Stimulated activated CD8-positive, alpha-beta memory T cell treated with anti-CD3 and anti-CD28 coated beads, Interleukin-12 subunit alpha, Interleukin-12 subunit beta, amount 100 ng/mL, for 24 hours (primary cell): ENCODE measurements at regions not wholly inside any gene's neighbourhood (a gene's known extent, or its start where the extent isn't known, plus 50 kb on each side); places are given as distances from the start of the nearest gene placed in this dataset.

Experiments used
- DNase-seq: peaks from one replicate; pipeline ENCODE4 v3.0.0-alpha.2; 2020; ENCODE audit errors: extremely low read depth

GRCh38 chr2:5060956-5061355, 631.2 kb upstream of the SOX11 start:
- DNase-seq: no peak

GRCh38 chr2:5064687-5065086, 627.5 kb upstream of the SOX11 start:
- DNase-seq: no peak

- no peak for DNase-seq
Observed at GRCh38 chr2:5067816-5068215, 624.4 kb upstream of the SOX11 start.

- DNase-seq: no peak
Observed at GRCh38 chr2:5070257-5070656, 621.9 kb upstream of the SOX11 start.

GRCh38 chr2:5074733-5075132, 617.5 kb upstream of the SOX11 start:
- no peak for DNase-seq

GRCh38 chr2:5076599-5076998, 615.6 kb upstream of the SOX11 start:
- no peak for DNase-seq

- no peak for DNase-seq
Observed at GRCh38 chr2:5077479-5078089, 614.6 kb upstream of the SOX11 start.

- no peak for DNase-seq
Observed at GRCh38 chr2:5083402-5083801, 608.8 kb upstream of the SOX11 start.

- DNase-seq: no peak
Observed at GRCh38 chr2:5089409-5089808, 602.8 kb upstream of the SOX11 start.

- DNase-seq: no peak
Observed at GRCh38 chr2:5093056-5093455, 599.1 kb upstream of the SOX11 start.

- no peak for DNase-seq
Observed at GRCh38 chr2:5093518-5093917, 598.7 kb upstream of the SOX11 start.

GRCh38 chr2:5094192-5094591, 598.0 kb upstream of the SOX11 start:
- no peak for DNase-seq

- DNase-seq: no peak
Observed at GRCh38 chr2:5098286-5098685, 593.9 kb upstream of the SOX11 start.

- no peak for DNase-seq
Observed at GRCh38 chr2:5102823-5103222, 589.4 kb upstream of the SOX11 start.

- no peak for DNase-seq
Observed at GRCh38 chr2:5111581-5111980, 580.6 kb upstream of the SOX11 start.

- DNase-seq: no peak
Observed at GRCh38 chr2:5119046-5119445, 573.1 kb upstream of the SOX11 start.

- DNase-seq: no peak
Observed at GRCh38 chr2:5121121-5121520, 571.1 kb upstream of the SOX11 start.

GRCh38 chr2:5121642-5122041, 570.5 kb upstream of the SOX11 start:
- no peak for DNase-seq

GRCh38 chr2:5123582-5124196, 568.5 kb upstream of the SOX11 start:
- DNase-seq: no peak

GRCh38 chr2:5125017-5125730, 567.0 kb upstream of the SOX11 start:
- DNase-seq: no peak

- DNase-seq: no peak
Observed at GRCh38 chr2:5132281-5132680, 559.9 kb upstream of the SOX11 start.

GRCh38 chr2:5140347-5140746, 551.8 kb upstream of the SOX11 start:
- no peak for DNase-seq

GRCh38 chr2:5144159-5144558, 548.0 kb upstream of the SOX11 start:
- no peak for DNase-seq
